HG03066 (cell line): ENCODE measurements at regions not wholly inside any gene's neighbourhood (a gene's known extent, or its start where the extent isn't known, plus 50 kb on each side); places are given as distances from the start of the nearest gene placed in this dataset.

Experiments used
- ATAC-seq: cut with Tn5 transposase; IDR thresholded peaks from one replicate; pipeline ENCODE4 v1.9.1; 2021; ENCODE audit warnings: low read depth; ENCODE audit not compliant: unreplicated experiment

DNA sequence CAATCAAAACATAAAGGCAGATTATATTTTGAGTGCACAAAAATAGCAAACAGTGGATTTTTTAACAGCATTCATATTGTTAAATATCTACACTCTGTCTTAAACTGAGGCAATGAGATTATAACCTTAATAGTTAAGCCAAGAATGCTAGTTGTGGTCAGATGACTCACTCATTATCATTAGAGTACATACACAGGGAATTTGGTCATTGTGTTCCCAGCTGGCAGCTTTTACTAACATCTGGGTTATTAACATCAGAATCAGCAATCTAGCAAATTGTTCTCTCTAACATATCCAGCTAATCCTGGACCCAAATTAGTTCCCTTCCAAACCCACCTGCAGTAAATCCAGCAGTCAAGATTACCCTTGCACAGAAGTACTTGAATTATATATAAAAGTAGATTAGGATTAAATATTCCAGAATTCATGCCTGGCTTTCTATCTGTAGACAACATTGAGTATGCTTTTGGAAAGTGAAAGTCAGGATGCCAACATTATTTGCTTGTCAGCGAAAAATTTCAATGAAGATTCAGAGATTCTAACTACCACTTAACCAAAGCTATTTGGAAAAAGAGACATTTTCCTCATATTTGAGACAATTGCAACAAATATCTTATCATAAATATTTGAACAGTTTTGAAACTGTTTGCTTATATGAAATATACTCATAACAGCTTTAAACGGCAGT is 1035.6 kb upstream of the PHF14 start:
- ATAC-seq: no peak

DNA sequence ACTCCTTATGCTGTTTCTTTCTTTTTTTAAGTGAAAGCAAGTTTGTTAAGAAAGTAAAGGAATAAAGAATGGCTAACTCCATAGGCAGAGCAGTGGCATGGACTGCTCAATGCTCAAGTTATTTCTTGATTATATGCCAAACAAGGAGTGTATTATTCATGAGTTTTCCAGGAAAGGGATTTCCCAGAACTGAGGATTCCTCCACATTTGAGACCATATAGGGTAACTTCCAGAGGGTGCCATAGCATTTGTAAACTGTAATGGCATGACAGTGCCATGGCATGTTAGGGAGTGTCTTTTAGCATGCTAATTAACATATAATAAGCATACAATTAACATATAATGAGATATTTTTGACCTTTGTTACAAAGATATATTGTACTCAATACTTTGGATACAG is 1034.5 kb upstream of the PHF14 start:
- no peak for ATAC-seq

DNA sequence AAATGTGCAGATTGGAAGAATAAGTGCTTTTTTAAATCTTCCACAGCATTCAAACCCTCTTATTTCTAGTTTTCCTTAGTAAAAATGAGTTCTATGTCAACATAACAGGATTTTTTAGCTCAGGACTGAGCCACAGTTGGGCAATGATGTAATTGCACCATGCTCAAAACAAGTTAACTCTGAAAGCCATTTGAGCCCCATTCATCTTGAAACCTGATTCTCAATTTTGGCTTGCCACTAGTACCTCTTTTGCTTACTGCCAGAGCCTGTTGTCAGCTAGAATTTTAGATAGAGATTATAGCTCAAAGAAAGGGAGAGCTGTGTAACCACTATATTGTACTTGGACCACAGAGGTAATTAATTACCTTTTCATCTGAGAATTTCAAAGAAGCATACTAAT is 1028.5 kb upstream of the PHF14 start:
- ATAC-seq: no peak

DNA sequence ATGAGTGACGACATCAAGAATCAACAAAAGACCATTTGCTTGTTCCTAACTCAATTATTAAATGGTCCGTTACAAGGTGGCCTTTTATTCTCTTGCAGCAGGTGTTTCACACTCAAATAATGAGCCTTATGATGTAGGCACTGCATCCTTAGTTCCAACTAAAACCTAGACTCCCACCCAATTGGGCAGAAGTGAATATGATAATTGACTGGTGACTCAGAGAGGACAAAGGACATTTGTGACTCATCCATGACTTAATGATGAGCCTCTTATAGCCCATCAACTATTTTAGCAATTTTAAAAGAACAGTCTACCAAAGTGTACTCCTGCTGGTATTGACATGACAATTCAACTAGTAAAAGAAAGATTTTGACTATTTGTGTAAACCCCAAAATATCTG is 1027.8 kb upstream of the PHF14 start:
- no peak for ATAC-seq

DNA sequence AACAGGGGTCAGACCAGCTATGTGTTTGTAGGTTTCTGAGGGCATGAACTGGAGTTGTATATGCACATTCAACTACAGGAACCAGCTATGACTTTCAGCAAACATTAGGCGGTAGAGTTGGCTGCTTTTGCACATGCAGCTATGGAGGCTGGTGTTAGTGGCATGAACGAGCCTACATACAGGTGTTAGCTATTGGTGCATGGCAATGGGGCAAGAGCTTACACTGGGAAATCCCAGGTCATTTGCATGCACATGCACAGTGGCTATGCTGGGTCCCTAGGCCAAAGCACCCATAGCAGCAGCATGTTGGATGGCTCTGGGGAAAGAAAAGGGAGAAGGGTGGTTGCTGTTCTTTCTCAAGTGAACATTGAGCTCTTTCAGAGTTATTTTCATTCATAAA is 1018.5 kb upstream of the PHF14 start:
- no peak for ATAC-seq

DNA sequence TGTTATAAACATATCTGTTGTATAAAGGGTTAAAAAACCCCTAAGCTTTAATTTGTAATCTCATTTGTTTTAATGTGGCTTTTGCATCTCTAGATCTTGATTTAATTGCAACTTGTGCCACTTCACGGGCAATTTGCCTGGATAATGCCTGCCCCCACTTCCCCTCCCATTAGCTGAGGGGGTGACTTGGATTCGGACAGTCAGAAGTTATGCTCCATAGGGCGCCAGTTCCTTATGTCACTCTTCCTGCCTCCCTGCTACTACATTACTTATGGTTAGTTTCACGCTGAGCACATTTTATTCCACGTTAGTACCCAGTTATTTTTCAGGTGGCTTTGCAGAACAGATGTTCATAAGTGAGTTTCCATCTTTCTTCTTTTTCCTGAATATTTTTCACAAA is 1015.2 kb upstream of the PHF14 start:
- ATAC-seq: no peak

DNA sequence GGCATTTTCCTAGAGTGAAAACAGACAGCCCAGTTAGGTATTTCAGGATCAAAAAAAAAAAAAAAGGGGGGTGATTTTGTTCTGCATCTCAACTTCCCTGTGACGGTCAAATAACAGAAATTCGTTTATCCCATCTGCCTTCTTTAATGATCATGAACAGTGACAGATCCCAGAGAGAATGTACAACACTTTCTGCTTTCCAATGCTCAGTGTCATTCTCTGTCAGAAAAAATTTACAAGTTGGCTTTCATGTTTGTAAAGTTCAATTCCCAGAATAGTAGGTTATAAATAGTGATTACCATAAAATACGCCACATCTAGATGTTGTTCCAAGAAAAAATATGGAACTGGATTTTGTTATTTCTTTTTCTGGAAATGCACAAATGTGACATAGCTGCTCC is 1013.2 kb upstream of the PHF14 start:
- no peak for ATAC-seq

DNA sequence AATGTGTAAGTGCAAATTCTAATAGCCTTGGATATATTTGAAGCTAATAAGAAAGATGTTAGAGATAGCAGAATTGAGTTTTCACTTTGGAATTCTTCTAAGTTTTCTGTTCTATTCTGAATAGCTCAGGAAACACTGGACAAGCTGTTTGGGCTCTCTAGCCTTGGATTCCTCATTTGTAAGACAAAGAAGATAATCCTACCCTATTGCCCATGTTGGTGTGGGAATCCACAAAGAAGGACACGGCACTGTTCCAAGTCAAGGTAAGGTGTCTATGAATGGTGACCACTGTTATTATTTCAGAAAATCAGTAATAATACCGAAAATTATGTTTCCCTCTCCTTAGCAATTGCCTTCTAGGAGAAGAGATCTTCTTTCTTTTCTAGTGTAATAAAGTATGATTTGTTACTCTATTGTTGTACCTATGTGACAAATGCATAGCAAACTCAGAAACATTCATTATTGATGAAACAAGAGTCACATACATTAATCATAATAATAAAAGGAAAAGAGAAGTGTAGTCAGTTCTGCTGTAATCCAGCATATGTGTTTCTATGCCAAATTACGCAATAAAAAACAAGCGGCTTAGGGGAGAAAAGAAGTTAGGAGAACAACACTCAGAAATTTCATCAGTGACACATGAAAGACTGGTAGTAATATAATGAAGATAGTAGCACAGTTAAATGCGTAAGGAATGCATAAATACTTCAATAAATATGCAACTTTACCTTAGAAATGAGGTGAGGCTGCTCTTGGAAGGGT is 1012.3 kb upstream of the PHF14 start:
- no peak for ATAC-seq

DNA sequence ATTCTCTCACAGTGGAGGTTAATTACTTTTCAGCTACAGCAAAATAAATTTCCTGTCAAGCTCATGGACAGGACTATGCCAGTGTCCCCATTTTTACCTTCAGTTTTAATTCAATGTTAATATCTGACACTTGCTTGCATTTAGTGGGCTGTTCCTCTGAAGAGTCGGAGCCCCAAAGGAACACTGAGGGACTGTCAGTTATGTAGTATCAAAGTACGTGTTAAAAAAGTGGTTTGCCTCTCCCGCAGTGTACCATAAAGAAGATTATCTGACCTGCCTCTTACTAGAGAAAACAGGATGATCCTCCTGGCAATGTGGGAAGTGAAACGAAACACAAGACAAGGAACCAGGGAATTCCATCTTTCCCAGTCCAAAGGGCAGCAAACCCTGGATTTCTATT is 1010.9 kb upstream of the PHF14 start:
- ATAC-seq: no peak

DNA sequence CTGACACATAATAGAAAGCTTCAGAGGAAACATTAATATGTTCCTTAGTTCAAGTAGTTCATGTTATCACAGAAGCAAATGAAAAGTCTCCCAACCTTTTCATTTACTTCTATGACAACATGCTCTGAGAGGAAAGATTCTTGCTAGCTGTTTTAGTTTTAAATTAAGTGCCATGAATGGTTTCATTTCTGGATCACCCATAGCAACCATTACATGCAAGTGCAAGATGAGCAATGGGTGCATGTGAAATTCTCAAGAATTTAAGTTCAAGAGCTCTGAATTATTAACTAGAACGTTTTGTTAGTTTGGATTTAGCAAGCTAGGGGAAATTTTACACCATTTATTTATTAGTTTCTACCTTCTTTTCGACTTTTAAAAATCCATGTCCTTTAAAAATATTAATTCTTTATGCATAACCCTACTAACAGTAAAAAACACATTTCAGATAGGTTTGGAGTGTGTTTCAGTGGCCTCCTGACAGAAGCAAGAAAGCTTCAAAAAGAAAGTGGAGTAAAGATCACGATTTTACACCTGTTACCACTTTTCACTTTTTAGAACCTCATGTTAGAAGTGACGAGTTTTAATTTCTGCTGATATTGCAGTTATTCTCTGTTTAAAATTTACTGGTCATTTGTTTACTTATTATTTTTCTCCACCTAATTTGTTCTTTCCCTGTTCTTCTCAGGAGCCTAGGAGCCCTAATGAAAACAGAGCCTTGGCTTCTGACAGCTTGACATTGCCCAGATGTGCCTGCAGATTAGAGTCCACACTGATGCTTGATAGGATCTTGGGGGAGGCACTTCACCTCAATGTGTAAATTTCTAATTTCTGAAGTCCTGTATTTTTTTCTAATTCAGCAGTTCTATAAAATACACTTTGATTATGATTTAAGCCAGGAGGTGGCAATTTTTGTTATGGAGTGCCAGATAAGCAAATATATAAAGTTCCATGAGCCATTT is 995.3 kb upstream of the PHF14 start:
- no peak for ATAC-seq

DNA sequence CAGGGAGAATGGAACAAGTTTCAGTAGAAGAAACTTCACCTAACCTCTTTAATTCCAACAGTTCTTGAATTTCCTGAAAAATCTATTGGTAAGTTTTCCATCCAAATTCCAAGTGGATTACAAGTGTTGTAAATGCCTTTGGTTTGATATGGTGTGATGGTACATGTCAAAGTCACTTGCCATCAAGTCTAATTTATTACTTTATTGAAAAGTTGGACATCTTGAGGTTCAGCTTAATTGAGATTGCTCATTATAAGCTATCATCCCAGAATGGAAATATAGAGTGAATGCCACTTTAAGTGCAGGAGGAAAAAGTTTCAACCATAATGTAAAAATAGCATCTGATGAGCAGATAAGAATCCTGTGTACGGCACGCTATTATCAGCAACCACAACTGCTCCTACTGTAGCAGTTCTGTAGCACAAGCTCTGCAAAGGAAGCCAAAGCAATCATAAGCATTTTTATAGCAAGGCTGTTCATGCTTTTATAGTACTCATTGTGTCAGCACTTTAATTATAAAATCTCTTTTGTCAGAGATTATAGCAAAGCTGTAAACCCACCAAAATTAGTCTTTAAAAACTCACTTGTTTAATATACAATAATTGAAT is 991.8 kb upstream of the PHF14 start:
- no peak for ATAC-seq

DNA sequence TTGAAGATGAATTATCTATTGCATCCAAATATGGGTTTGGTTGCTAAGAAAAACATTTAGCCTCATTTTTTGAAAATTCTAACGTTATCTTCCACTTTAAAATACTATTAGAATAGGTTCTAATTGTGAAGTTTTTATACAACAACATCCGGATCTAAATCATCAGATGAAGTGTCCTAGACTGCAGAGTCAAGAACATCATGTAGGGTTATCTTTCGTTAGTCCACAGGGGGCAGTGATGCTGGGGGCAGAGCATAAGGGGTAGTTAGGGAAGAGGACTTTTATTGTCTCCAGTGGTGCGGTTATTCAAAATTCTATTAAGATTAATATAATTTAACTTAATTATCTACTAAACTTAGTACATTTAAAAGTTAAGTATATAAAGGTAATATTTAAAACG is 990.6 kb upstream of the PHF14 start:
- ATAC-seq: no peak

DNA sequence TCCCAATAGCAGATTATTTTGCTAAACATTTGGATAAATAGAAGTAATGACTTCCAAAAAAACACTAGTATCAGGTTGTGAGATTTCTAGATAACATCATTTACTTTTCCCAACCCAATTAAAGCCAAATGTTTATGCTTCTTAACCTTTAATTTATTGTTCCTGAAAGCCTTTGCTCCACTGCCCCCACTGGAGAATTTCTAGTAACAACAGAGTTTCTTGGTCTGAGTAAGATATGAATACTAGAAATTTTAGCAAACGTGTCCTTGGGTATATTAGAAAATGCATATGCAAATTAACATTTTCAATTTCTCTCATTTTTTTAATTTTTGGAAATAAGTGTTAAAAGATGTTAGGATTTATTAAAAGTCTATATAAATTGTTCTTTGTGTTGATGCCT is 958.0 kb upstream of the PHF14 start:
- ATAC-seq: no peak

DNA sequence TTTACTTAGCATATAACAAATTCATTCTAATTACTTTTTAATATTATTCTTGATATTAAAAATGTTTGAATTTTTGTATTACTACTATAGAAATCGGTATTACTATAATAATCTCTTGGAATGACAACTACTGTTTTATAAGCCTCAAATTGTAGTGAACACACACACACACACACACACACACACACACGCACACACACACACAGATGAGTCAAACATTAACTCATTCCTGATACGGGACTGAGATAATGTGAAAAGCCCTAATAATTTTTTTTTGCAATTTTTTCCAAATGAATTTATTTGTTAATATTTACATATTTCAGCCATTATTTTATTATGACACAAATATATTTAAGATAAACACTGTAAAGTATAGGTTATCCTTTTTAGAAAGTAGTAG is 951.2 kb upstream of the PHF14 start:
- no peak for ATAC-seq

DNA sequence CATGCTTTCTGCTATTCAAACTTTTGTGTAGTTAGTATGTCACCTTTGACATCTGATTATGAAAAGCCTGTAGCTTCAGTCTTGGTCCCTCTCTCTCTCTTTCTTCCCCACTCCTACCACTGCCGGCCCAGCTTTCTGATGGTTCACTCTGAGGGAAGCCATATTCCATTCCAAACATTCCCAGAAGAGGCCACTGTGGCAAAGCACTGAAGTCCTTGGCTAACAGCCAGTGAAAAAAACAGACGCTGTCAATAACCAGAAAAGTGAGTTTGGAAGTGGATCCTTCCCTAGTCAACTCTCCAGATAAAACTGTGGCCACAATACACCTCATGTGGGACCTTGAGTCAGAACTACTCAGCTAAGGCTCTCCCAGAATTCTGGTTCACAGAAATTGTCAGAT is 950.7 kb upstream of the PHF14 start:
- ATAC-seq: no peak

DNA sequence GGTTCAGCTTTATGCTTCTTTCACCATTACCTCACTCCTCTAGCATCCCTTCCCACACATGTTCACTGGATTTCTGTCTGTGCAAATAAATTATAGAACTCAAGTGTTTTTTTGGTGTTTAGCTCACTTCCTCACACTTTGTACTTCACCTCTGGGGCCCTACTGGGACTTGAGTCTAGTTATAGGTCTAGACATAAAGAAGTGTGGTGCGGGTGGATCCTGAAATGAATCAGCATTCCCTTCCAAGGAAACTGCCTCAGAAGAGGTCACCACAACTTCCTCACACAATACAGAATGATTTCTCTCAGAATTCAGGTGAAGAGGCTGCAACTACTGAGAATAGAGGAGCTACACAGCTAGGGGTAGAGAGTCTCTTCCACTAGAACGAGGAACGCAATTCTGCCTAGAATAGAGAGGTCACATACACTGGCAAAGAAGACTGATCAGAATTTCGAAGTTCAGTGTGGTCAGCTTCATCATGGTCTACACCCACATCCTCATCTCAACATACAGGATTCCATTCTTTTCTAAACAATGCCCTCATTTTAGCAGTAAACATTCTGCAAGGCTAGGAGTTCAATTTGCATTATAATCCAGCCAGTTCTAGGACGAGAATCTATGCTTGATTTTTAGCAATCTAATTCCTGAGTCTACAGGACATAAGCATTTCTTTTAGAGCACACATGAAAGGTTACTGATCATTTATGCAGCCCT is 938.7 kb upstream of the PHF14 start:
- ATAC-seq: no peak

DNA sequence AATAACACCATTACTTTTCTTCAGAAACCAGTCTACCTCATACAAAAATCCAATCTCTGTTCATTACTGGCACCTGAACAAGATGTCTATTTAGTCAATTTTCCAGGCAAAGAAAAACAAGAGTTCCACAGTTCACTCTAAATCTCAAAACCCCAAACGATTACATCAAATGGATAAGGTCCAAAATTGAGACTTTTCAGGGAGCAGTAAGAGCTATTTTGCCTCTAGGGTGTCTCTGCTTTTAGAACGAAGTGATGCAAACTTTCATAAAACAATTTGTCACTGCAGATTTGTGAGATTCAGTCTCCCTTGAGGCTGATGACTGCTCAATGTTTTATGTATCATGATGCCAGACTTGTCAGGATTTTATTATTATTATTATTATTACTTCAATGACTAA is 937.0 kb upstream of the PHF14 start:
- no peak for ATAC-seq

DNA sequence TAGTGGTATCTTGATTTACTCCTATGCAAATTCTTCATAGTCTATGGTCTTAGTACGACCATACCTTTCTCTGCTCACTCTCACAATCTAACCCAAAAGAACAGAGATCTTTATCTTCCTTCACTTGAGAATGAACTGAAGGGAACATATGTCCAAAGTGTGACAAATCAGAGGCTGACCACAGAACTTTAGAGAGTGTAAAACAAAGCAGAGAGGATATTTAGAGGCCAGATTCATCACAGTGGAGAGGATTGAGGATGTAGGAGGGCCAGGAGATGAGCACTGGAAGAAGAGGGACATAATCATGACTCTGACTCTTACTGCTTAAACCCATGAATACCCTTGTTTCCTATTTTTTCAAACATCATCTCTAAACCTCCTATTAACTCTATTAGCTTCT is 935.3 kb upstream of the PHF14 start:
- no peak for ATAC-seq

DNA sequence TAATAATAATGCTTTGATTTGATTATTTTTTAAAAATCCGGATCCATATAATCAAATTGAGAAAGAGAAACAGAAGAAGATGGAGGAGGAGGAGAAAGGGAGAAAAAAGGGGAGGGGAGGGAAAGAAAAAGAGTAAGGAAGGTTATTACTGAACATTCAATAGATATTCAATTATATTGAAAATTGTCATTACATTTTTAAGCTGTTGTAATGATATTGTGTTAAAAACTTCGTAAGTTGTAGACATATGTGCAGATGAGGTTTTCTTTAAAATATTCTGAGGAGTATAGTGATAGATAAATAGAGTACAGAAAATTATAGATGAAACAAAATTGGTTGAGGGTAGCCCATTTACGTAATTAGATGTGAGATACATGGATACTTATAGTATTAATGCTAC is 933.0 kb upstream of the PHF14 start:
- ATAC-seq: no peak

DNA sequence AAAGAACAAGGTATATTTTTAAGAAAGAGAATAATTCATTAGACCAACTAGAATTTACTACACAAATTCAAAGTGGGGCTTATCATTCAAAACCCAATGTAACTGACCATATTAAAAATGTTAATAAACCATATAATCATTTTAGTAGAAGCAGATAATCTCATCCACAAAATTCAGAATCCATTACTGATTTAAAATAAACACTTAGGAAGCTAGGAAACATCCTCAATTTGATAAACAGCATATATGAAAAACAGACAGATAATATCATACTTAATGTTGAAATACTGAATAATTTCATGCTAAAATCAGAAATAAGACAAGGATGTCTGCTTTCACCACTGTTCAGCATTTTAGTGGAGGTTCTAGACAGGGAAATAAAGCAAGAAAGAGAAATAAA is 902.8 kb upstream of the PHF14 start:
- no peak for ATAC-seq
